T follicular helper cell (primary cell): ENCODE measurements at regions not wholly inside any gene's neighbourhood (a gene's known extent, or its start where the extent isn't known, plus 50 kb on each side); places are given as distances from the start of the nearest gene placed in this dataset.
"Not testable (repeated sequence)": the region's sequence is repeated elsewhere in the genome, so short reads cannot be mapped to it uniquely, and the experiment has no call there.

Experiments
- DNase-seq: peaks from one replicate; pipeline ENCODE4 v3.0.0-alpha.2; 2020; ENCODE audit warnings: low read depth

GRCh38 chr5:89218364-89218763, 335.4 kb upstream of the MEF2C start:
- DNase-seq = no peak

GRCh38 chr5:89216606-89217005, 333.6 kb upstream of the MEF2C start:
- no peak for DNase-seq

- no peak for DNase-seq
Measured at GRCh38 chr5:89213573-89213972, 330.6 kb upstream of the MEF2C start.

DNA sequence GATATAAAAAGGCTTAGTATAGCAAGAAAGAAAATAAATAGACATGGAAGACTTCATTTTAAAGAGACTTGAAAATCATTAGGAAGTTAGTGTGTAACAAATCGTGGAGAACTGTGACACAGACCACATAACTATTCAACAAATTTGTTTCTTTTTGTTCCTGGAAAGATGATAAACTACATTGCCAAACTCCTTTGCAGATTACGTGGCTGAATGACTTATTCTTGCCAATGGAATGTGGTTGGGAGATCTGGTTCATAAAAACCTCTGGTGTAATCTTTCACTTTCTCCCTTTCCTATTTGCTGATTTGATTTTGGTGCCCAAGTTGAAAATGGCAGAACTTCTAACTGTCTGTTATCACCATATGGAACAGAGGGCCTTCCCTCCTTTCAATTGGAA, 328.9 kb upstream of the MEF2C start:
- no peak for DNase-seq

GRCh38 chr5:89208811-89209210, 325.8 kb upstream of the MEF2C start:
- DNase-seq = no peak

- no peak for DNase-seq
Measured at GRCh38 chr5:89208392-89208791, 325.4 kb upstream of the MEF2C start.

- DNase-seq = no peak
Measured at GRCh38 chr5:89204756-89205155, 321.8 kb upstream of the MEF2C start.

GRCh38 chr5:89203611-89204010, 320.6 kb upstream of the MEF2C start:
- no peak for DNase-seq

DNA sequence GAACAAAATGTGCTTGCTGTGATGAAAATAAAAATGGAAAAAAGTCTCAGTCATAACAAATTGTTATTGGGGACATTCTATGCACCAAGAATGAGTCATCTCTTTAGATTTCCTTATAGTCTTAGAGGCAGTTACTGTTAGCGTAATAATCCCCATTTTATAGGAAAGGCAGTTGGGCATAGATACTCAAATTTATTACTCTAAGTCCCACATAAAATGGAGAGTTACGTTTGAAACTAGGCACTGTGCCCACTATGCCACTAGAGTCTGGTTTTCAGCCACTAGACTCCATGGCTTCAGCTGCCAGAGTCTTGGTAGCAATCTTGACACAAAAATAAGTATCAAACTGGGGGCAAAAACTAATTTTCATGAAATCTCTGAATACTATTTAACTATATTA, 317.9 kb upstream of the MEF2C start:
- no peak for DNase-seq

GRCh38 chr5:89199306-89199705, 316.3 kb upstream of the MEF2C start:
- no peak for DNase-seq

- DNase-seq = no peak
Measured at GRCh38 chr5:89191374-89191773, 308.4 kb upstream of the MEF2C start.

- DNase-seq = no peak
Measured at GRCh38 chr5:89190515-89191265, 307.7 kb upstream of the MEF2C start.

DNA sequence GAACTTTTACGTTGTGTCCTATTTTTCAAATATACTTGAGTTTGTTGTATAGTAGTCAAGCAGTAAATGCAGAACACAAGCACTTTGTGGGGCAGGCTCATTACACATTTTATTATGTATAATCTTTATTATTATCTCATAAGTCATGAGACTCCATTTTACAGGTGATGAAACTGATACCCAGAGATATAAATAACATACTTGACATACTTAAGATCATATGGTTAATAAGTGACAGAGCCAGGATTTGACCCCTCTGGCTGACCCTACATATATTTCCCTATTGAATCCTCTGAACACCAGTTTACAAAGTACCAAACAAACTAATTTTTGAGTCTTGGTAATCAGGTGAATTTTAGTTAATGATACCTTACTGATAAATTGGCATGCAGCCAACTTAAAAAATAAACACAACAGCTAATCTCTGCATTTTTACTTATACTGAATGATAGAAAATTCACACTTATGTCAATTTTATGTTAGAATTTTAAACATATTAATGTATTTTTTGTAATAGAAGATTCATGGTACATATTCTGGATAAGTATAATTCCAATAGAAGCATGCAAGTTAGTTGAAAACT, 305.0 kb upstream of the MEF2C start:
- no peak for DNase-seq

- no peak for DNase-seq
Measured at GRCh38 chr5:89187268-89187667, 304.3 kb upstream of the MEF2C start.

DNA sequence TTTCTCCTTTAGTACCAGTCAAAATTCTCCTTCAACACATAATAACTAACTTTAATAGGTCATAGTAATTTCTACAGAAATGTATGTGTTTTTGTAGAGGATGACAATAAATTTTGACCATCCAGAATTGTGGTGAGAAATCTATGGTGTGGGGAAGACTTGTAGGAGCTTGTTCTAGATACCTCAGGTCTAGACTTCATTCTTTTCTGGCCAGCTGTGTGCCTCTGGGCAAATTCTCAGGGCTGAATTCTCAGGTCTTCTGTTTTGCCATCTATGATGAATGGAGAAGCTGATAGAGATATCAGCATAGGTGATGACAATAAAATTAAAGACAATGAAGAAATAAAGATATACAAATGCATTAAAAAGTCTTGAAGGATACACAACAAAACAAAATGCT, 298.6 kb upstream of the MEF2C start:
- DNase-seq = no peak

DNA sequence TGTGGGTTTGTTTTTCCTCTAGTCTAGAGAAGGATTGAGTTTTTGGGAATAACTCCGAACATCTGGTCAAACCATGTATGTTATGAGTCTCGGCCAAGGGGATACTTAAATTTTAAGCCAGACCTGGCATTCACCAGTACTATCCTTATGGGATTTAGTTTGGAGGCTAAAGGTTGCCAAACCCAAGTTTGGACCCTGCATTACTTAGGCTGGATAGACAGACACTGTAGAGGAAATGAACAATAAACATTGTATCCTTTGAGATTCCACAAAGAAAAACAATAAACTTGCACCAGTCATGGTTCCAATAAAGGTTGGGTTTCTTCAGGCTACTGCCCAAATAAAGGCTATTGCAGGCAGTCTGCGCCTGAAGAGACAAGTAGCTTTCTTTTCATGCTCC, 296.7 kb upstream of the MEF2C start:
- DNase-seq = no peak

DNA sequence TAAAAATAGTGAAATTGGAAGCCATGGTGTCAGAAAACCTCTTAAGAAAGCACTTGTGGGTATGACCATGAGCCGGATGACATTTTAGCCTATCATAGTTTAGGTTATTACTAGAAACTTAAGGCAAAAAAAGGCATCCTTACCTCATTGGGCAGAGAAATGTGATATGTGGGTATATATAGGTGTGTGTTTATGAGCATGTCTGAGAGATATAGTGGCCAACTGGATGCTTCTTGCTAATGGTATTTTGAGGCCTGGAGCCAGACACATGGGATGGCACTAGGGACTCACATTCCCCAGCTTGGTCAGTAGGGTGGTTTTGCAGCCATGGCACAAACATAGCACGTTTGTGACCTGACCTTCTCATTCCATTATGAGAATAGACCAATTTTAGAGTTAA, 295.6 kb upstream of the MEF2C start:
- DNase-seq = no peak

- DNase-seq = no peak
Measured at GRCh38 chr5:89173528-89173927, 290.5 kb upstream of the MEF2C start.

- DNase-seq = no peak
Measured at GRCh38 chr5:89168766-89169165, 285.8 kb upstream of the MEF2C start.

GRCh38 chr5:89164703-89165102, 281.7 kb upstream of the MEF2C start:
- DNase-seq = not testable (repeated sequence)

- DNase-seq = no peak
Measured at GRCh38 chr5:89156226-89156625, 273.2 kb upstream of the MEF2C start.

- DNase-seq = no peak
Measured at GRCh38 chr5:89147031-89147430, 264.0 kb upstream of the MEF2C start.

DNA sequence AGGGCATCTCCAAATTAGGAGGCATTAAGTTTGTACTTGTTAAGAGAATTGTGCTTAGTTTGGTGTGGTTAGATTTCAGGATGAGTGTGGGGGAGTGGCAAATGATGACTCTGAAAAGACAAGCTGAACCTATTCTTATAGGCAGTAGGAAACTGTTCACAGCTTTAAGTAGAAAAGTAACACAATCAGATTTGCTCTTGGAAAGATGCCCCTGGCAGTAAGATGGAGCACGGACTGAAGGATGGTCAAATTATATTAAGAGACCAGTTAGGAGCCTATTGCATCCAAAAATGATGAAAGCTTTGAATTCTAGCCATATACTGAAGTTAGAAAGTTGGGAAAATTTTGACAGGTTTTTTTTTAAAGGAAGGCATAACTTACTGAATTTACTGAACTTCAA, 254.2 kb upstream of the MEF2C start:
- DNase-seq = no peak

DNA sequence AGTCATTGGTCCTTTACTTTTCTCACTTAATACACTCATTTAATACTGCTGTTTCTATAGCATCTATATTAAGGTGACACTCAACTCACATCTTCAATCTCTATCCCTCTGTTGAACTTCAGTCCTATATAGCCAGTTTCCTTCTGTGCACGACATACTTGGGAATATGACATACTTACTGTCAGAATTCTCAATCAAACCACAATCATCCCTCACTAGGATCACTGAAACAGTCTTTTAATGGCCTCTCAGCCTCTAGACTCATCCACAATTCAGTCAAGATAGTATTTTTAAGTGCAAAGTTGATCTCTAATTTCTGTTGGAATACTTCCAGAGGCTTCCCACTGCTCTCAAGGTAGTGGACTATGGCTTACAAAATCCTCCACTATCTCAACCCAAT, 251.0 kb upstream of the MEF2C start:
- DNase-seq = no peak
